Peyer's patch (tissue), 4 donors: ENCODE measurements at regions not wholly inside any gene's neighbourhood (a gene's known extent, or its start where the extent isn't known, plus 50 kb on each side); places are given as distances from the start of the nearest gene placed in this dataset.

Source experiments
- DNase-seq, 3 donors: peaks; one replicate each; pipeline ENCODE4 v3.0.0-alpha.2; 2017 to 2019
- H3K27ac ChIP-seq, 4 donors: fragments of 200-600 bp; sonication (generic); one replicate each; pipeline ENCODE4 v1.5.1; 2016 to 2019
- H3K27me3 ChIP-seq, 2 donors: fragments of 200-600 bp; sonication (generic); one replicate each; pipeline ENCODE4 v1.5.1; 2019
- H3K36me3 ChIP-seq, 3 donors: fragments of 200-600 bp; sonication (generic); one replicate each; pipeline ENCODE4 v1.5.1; 2016 to 2019
- H3K4me1 ChIP-seq, 4 donors: fragments of 200-600 bp; sonication (generic); one replicate each; pipeline ENCODE4 v1.5.1; 2016 to 2019
- H3K4me3 ChIP-seq, 4 donors: fragments of 200-600 bp; sonication (generic); 1 replicate in 3 of 4; 2 replicates in 1 of 4; pipeline ENCODE4 v1.5.1; 2016 to 2019; ENCODE audit warnings: mild to moderate bottlenecking in 1 of 4
- H3K9me3 ChIP-seq, 4 donors: fragments of 200-600 bp; sonication (generic); one replicate each; pipeline ENCODE4 v1.5.1; 2016 to 2019; ENCODE audit warnings: mild to moderate bottlenecking in 1 of 4
- POLR2A ChIP-seq, 2 donors: fragments of 450-650 bp; IDR thresholded peaks; one replicate each; pipeline ENCODE4 v1.5.1; 2017; ENCODE audit warnings: antibody characterized with exemption in 2 of 2, mild to moderate bottlenecking in 2 of 2, moderate library complexity in 2 of 2
- TF ChIP-seq, protein P1 (sequence below), 6 experiments: fragments of 450-650 bp in 4 of 6; fragments of 200-600 bp in 2 of 6; sonication (generic) in 1 of 6; IDR thresholded peaks; one replicate each; pipeline ENCODE4 v1.5.1; 2017 to 2019; ENCODE audit warnings: antibody characterized with exemption in 6 of 6, mild to moderate bottlenecking in 3 of 6, moderate library complexity in 1 of 6

- no peak for TF ChIP-seq POLR2A (IDR thresholded peaks at IDR 0.05)
- TF ChIP-seq, protein P1, sequence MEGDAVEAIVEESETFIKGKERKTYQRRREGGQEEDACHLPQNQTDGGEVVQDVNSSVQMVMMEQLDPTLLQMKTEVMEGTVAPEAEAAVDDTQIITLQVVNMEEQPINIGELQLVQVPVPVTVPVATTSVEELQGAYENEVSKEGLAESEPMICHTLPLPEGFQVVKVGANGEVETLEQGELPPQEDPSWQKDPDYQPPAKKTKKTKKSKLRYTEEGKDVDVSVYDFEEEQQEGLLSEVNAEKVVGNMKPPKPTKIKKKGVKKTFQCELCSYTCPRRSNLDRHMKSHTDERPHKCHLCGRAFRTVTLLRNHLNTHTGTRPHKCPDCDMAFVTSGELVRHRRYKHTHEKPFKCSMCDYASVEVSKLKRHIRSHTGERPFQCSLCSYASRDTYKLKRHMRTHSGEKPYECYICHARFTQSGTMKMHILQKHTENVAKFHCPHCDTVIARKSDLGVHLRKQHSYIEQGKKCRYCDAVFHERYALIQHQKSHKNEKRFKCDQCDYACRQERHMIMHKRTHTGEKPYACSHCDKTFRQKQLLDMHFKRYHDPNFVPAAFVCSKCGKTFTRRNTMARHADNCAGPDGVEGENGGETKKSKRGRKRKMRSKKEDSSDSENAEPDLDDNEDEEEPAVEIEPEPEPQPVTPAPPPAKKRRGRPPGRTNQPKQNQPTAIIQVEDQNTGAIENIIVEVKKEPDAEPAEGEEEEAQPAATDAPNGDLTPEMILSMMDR (IDR thresholded peaks at IDR 0.05): peak in 3 of 6 experiments; percentile 13 to 33 (median 26)
- DNase-seq: no peak
- no peaks in the 10 kb centered on the region for H3K36me3 ChIP-seq
- H3K9me3 ChIP-seq: peaks cover 0 to 3% (median 0%) of the 10 kb centered on the region in 4 donors
- no peak overlapping the region for H3K4me3 ChIP-seq
- no peak overlapping the region for H3K27ac ChIP-seq
- no peaks in the 10 kb centered on the region for H3K27me3 ChIP-seq
- no peaks in the 10 kb centered on the region for H3K4me1 ChIP-seq
Observed at GRCh38 chr6:80468398-80468797, 361.9 kb downstream of the BCKDHB start.

- no peaks in the 10 kb centered on the region for H3K27me3 ChIP-seq
- H3K36me3 ChIP-seq: no peaks in the 10 kb centered on the region
- no peak overlapping the region for H3K27ac ChIP-seq
- H3K4me3 ChIP-seq: no peak overlapping the region
- peaks cover 0 to 3% (median 0%) of the 10 kb centered on the region in 4 donors for H3K9me3 ChIP-seq
- no peak for TF ChIP-seq POLR2A (IDR thresholded peaks at IDR 0.05)
- TF ChIP-seq, protein P1 (IDR thresholded peaks at IDR 0.05): no peak
- DNase-seq: no peak
- H3K4me1 ChIP-seq: no peaks in the 10 kb centered on the region
Observed at GRCh38 chr6:80467408-80467807, 360.9 kb downstream of the BCKDHB start.

GRCh38 chr6:80466981-80467380, 360.5 kb downstream of the BCKDHB start:
- TF ChIP-seq, protein P1 (IDR thresholded peaks at IDR 0.05): no peak
- TF ChIP-seq POLR2A (IDR thresholded peaks at IDR 0.05): no peak
- H3K9me3 ChIP-seq: peaks cover 0 to 3% (median 0%) of the 10 kb centered on the region in 4 donors
- H3K4me1 ChIP-seq: no peaks in the 10 kb centered on the region
- H3K4me3 ChIP-seq: no peak overlapping the region
- no peak overlapping the region for H3K27ac ChIP-seq
- H3K36me3 ChIP-seq: no peaks in the 10 kb centered on the region
- no peaks in the 10 kb centered on the region for H3K27me3 ChIP-seq
- DNase-seq: no peak

GRCh38 chr6:80465513-80465912, 359.0 kb downstream of the BCKDHB start:
- Histone ChIP-seq H3K9me3 (peaks cover 0 to 1% (median 0%) of the 10 kb centered on the region in 4 donors), H3K4me1 (no peaks in the 10 kb centered on the region), H3K36me3 (no peaks in the 10 kb centered on the region), H3K27me3 (no peaks in the 10 kb centered on the region), H3K4me3 (no peak overlapping the region), H3K27ac (no peak overlapping the region)
- TF ChIP-seq, protein P1 (IDR thresholded peaks at IDR 0.05): no peak
- no peak for TF ChIP-seq POLR2A (IDR thresholded peaks at IDR 0.05)
- DNase-seq: no peak

- no peak for DNase-seq
- no peak overlapping the region for H3K27ac ChIP-seq
- H3K27me3 ChIP-seq: no peaks in the 10 kb centered on the region
- H3K36me3 ChIP-seq: no peaks in the 10 kb centered on the region
- TF ChIP-seq POLR2A (IDR thresholded peaks at IDR 0.05): no peak
- TF ChIP-seq, protein P1 (IDR thresholded peaks at IDR 0.05): no peak
- H3K9me3 ChIP-seq: no peaks in the 10 kb centered on the region
- no peak overlapping the region for H3K4me3 ChIP-seq
- H3K4me1 ChIP-seq: no peaks in the 10 kb centered on the region
Observed at GRCh38 chr6:80464901-80465300, 358.4 kb downstream of the BCKDHB start.

GRCh38 chr6:80463197-80463596, 356.7 kb downstream of the BCKDHB start:
- Histone ChIP-seq H3K4me1 (no peaks in the 10 kb centered on the region), H3K27ac (no peak overlapping the region), H3K4me3 (no peak overlapping the region), H3K9me3 (no peaks in the 10 kb centered on the region), H3K27me3 (no peaks in the 10 kb centered on the region), H3K36me3 (no peaks in the 10 kb centered on the region)
- TF ChIP-seq, protein P1 (IDR thresholded peaks at IDR 0.05): no peak
- no peak for TF ChIP-seq POLR2A (IDR thresholded peaks at IDR 0.05)
- DNase-seq: no peak
